ENCODE measurements at regions not wholly inside any gene's neighbourhood (a gene's known extent, or its start where the extent isn't known, plus 50 kb on each side); places are given as distances from the start of the nearest gene placed in this dataset.

- POLR2A ChIA-PET (ENCODE audit: low non-redundant PET): no interaction called here
Measured at GRCh38 chr14:104286496-104286895, 148.1 kb downstream of the KIF26A start.

GRCh38 chr14:104287301-104288009 is 149.1 kb downstream of the KIF26A start:
- H3K9me3 ChIP-seq (ENCODE audit: low read depth, low read length, poor library complexity, severe bottlenecking): no peaks in the 10 kb centered on the region
- TF ChIP-seq EZH2 (IDR thresholded peaks at IDR 0.05; ENCODE audit: borderline replicate concordance, low read depth, low read length, poor library complexity, severe bottlenecking): no peak
- no peak for TF ChIP-seq CTCF (conservative IDR thresholded peaks at IDR 0.05; ENCODE audit: low read depth, low read length)
- intact Hi-C loops (cut with micrococcal nuclease; ENCODE audit: unreplicated experiment): no loop called here
- DNase-seq (ENCODE audit: low spot score): no peak
- POLR2A ChIA-PET (ENCODE audit: low non-redundant PET): no interaction called here
- H3K4me3 ChIP-seq (ENCODE audit: low read depth, low read length, poor library complexity, severe bottlenecking): no peak overlapping the region
- H3K27me3 ChIP-seq (replicated peaks; ENCODE audit: insufficient read depth, low read depth, low read length, poor library complexity): no peaks in the 10 kb centered on the region
- no peaks in the 10 kb centered on the region for H3K36me3 ChIP-seq (ENCODE audit: insufficient read depth, low read length, poor library complexity, severe bottlenecking)
- CTCF ChIA-PET: no interaction called here
- BruUV-seq (replicated peaks): no TSS peak
- H3K27ac ChIP-seq (ENCODE audit: low read depth, low read length, poor library complexity, severe bottlenecking): no peak overlapping the region
- H3K4me1 ChIP-seq (ENCODE audit: insufficient read depth, low read length, poor library complexity, severe bottlenecking): peaks cover 13% of the 10 kb centered on the region

More at GRCh38 chr14:104286496-104286895, 148.1 kb downstream of the KIF26A start:
- intact Hi-C loops (cut with micrococcal nuclease; ENCODE audit: unreplicated experiment): no loop called here
- Histone ChIP-seq H3K9me3 (ENCODE audit: low read depth, low read length, poor library complexity, severe bottlenecking) (no peaks in the 10 kb centered on the region), H3K27ac (ENCODE audit: low read depth, low read length, poor library complexity, severe bottlenecking) (no peak overlapping the region), H3K27me3 (replicated peaks; ENCODE audit: insufficient read depth, low read depth, low read length, poor library complexity) (no peaks in the 10 kb centered on the region), H3K4me3 (ENCODE audit: low read depth, low read length, poor library complexity, severe bottlenecking) (no peak overlapping the region), H3K4me1 (ENCODE audit: insufficient read depth, low read length, poor library complexity, severe bottlenecking) (peaks cover 13% of the 10 kb centered on the region), H3K36me3 (ENCODE audit: insufficient read depth, low read length, poor library complexity, severe bottlenecking) (no peaks in the 10 kb centered on the region)
- no peak for DNase-seq (ENCODE audit: low spot score)
- BruUV-seq (replicated peaks): no TSS peak
- no peak for TF ChIP-seq EZH2 (IDR thresholded peaks at IDR 0.05; ENCODE audit: borderline replicate concordance, low read depth, low read length, poor library complexity, severe bottlenecking)
- no peak for TF ChIP-seq CTCF (conservative IDR thresholded peaks at IDR 0.05; ENCODE audit: low read depth, low read length)
- CTCF ChIA-PET: no interaction called here

GRCh38 chr14:104288272-104288671 is 149.9 kb downstream of the KIF26A start:
- Histone ChIP-seq H3K9me3 (ENCODE audit: low read depth, low read length, poor library complexity, severe bottlenecking) (no peaks in the 10 kb centered on the region), H3K27ac (ENCODE audit: low read depth, low read length, poor library complexity, severe bottlenecking) (no peak overlapping the region), H3K4me1 (ENCODE audit: insufficient read depth, low read length, poor library complexity, severe bottlenecking) (peaks cover 13% of the 10 kb centered on the region), H3K4me3 (ENCODE audit: low read depth, low read length, poor library complexity, severe bottlenecking) (no peak overlapping the region), H3K27me3 (replicated peaks; ENCODE audit: insufficient read depth, low read depth, low read length, poor library complexity) (no peaks in the 10 kb centered on the region), H3K36me3 (ENCODE audit: insufficient read depth, low read length, poor library complexity, severe bottlenecking) (no peaks in the 10 kb centered on the region)
- no TSS peak for BruUV-seq (replicated peaks)
- TF ChIP-seq CTCF (conservative IDR thresholded peaks at IDR 0.05; ENCODE audit: low read depth, low read length) (no peak), EZH2 (IDR thresholded peaks at IDR 0.05; ENCODE audit: borderline replicate concordance, low read depth, low read length, poor library complexity, severe bottlenecking) (no peak)
- ChIA-PET POLR2A (ENCODE audit: low non-redundant PET) (no interaction called here), CTCF (no interaction called here)
- intact Hi-C loops (cut with micrococcal nuclease; ENCODE audit: unreplicated experiment): no loop called here
- no peak for DNase-seq (ENCODE audit: low spot score)
